ENCODE measurements at regions not wholly inside any gene's neighbourhood (a gene's known extent, or its start where the extent isn't known, plus 50 kb on each side); places are given as distances from the start of the nearest gene placed in this dataset.

- TF ChIP-seq POLR2AphosphoS5 (IDR thresholded peaks at IDR 0.05): no peak
- TF ChIP-seq CTCF (IDR thresholded peaks at IDR 0.05): no peak
- TF ChIP-seq POLR2A (IDR thresholded peaks at IDR 0.05): no peak
Observed at GRCh38 chr21:28172376-28172775, 820.3 kb downstream of the LTN1 start.
